GM19035 (cell line): ENCODE measurements at regions not wholly inside any gene's neighbourhood (a gene's known extent, or its start where the extent isn't known, plus 50 kb on each side); places are given as distances from the start of the nearest gene placed in this dataset.
"Not testable (repeated sequence)": the region's sequence is repeated elsewhere in the genome, so short reads cannot be mapped to it uniquely, and the experiment has no call there.

Experiments used
- ATAC-seq: cut with Tn5 transposase; IDR thresholded peaks from one replicate; pipeline ENCODE4 v1.9.1; 2021; ENCODE audit not compliant: unreplicated experiment

DNA sequence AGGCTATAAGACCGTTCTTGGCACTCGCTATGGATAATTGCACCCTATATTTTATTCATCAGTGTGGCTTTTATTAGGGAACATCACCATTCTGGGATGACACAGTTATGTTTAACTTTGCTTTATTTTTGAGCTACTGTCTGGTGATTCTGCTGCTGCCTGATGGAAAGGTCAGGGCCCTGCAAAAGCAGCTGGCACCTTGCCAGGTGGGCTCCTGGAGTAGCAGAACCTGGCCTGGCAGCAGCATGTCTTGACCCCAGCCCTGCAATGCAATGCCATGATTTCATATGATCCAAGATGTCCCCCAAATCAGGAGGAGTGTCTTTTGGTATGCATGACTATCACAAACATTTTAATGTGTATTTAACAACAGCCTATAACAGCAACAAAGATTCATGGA lies 228.4 kb upstream of the RSPO3 start:
- no peak for ATAC-seq

DNA sequence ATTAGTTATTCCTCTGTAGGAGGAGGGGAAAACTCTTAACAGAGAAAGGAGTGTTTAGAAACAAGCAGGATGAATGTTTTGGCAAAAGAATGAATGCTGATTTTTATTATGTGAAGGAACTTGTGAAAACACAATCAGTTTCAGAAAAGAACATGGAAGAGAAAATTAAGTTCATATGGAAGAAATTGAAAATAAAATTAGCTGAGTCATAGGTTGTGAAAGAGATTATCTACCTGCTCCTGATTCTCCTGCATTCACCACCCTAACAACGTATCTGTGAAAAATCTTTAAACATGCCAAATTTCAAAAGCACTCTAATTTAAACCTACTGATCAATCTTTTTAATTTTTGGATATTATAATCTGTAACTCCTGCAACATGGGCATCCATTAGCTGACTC lies 227.3 kb upstream of the RSPO3 start:
- ATAC-seq: no peak

DNA sequence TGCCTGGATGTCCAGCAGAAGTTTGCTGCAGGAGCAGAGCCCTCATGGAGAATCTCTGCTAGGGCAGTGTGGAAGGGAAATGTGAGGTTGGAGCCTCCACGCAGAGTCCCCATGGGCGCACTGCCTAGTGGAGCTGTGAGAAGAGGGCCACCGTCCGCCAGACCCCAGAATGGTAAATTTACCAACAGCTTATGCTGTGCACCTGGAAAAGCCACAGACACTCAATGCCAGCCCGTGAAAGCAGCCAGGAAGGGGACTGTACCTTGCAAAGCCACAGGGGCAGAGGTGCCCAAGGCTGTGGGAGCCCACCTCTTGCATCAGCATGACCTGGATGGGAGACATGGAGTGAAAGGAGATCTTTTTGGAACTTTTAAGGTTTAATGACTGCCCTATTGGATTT lies 225.6 kb upstream of the RSPO3 start:
- not testable (repeated sequence) for ATAC-seq

DNA sequence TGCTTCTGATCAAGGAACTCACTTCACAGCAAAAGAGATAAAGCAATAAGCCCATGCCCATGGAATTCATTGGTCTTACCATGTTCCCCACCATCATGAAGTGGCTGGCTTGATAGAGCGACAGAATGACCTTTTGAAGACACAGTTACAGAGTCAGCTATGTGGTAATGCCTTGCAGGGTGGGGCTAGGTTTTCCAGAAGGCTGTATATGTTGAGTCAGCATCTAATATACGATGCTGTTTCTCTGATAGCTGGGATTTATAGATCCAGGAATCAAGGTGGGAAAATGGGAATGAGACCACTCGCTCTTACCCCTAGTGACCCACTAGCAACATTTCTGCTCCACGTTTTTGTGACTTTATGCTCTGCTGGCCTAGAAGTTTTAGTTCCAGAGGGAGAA lies 220.7 kb upstream of the RSPO3 start:
- no peak for ATAC-seq

DNA sequence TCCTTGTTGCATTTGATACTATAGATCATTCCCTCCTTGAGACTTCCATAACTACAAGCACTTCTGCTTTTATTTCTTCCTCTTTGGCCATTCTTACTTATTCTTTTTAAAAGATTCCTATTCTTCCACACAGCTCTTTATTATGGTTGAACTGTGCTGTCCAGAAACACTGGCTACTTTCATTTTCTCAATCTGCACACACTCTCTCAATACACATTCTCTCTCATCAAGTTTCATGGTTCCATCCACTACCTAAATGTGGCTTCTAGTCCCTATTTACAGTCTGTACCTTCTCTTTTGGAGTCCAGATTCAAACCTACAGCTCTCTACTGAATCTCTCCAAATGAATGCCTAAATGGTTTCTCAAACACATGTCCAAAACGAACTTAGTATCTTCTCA lies 214.3 kb upstream of the RSPO3 start:
- no peak for ATAC-seq

DNA sequence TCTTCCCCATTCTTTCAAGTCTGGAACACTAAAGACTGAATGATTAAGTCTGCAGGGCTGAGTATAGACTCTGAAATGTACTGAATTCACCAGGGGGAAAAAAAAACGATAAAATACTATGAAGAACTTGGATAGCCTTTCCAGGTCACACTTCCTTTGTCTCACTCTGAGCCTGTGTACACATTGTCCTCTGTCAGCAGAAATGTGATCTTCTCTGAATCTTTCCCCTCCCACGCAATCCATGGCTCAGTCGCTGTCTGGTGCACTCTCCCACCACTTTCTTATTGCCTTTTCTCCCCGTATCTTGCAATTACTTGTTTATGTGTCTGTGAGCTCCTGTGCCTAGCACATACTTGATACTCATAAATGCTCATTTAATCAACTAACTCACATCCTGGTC lies 212.6 kb upstream of the RSPO3 start:
- no peak for ATAC-seq

DNA sequence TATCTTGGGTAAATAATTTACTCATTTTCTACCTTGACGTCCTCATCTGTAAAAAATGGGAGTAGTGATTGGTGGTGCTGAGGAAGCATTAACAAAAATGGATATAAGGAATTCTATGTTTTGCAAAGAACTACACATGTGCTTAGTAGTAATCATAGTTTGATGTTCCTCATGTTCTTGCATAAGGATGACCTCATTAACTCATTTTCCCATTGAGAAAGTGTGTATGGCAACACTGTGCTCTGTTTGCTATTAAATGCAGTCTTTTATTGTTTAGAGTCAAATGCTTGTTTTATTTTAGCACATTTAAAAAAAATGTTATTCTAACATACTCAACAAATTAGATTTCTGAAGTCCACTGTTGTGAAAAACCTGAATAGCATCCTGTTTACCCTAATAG lies 211.2 kb upstream of the RSPO3 start:
- ATAC-seq: no peak

DNA sequence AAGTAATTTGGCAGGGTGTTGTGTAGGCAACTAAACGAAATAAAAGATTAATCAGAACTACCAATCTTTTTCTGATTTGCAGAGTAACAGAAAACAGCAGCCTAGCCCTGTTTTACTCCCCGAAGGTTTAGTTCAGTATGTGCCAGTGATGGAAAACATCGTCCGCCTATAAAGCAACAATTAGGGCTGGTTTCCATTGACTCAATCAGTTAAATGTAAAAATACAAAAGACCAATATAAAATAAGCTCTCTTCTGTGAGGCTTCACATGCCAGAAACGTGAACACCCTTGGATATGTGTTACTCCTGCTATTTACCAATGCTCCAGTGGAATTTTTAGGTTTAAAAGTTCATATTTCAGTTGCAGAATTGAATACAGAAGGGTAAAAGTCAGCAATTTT lies 210.5 kb upstream of the RSPO3 start:
- no peak for ATAC-seq

DNA sequence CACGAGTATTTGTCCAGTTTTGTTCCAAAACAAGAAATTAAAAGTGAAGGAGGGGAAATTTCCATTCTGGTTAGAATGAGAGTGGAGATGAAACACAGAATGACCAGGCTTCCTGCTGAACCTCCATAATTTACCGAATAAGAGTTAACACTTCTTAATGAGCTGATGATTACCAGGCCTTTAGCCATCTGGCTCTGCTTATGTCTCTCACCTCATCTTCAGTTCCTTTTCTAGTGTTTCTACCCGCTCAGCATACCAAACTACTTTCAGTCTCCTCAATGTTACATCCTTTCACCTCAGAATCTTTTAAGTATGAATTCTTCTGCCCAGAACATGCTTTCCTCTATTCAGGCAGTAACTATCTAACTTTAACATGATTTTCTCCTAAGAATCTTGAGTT lies 209.0 kb upstream of the RSPO3 start:
- ATAC-seq: no peak

DNA sequence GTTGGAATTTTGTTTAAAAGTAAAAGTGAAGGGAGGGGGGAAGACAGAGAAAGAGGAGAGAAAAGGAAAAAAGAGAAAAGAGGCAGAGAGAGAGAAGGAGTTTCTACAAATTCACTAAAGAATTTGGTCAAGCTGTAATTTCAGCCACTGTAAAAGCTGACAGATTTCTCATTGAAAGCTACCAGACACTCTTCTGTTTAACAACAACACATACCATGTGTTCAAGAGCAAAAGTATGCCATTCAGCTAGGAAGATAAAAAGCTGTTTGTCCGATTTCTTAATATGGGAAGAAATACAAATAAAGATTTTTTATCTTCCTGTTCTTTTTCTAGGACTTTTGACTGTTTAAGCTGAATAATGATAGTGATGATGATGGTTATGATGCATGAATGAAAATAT lies 204.8 kb upstream of the RSPO3 start:
- ATAC-seq: no peak

DNA sequence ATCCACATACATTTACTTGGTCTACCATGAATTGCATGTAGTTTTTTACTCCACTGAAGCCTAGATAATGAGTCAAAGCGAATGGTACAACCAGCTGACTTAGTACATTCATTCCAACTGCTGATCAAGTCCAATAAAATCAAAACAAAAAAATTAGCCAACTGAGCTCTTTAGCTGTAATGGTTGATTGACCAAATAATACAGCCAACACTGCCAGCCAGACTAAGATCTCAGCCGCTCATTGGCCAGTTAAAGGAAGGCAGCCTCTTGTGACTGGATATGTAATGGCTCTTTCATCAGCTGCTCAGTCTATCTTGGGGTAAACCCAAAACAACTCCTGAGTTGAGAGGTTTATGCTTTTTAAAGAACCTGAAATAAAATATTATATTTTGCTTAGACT lies 204.3 kb upstream of the RSPO3 start:
- ATAC-seq: no peak

DNA sequence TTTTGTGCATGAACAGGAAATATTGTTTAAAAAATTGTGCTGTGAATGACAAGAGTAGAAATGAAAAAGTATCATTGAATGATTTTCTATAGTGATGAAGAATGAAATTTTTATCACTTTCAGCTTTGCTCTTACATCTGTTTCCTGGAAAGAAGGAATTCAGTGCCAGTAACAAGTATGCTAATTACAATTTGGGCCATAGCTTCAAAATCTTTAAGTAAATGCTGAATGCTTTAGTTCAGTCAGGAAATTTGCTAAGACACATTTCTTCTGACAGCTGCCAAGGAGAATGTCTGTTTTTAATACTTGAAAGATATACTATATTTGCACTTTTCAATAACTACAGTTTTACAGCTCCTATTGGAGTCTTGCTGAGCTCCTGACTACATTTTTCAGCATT lies 203.7 kb upstream of the RSPO3 start:
- ATAC-seq: no peak

DNA sequence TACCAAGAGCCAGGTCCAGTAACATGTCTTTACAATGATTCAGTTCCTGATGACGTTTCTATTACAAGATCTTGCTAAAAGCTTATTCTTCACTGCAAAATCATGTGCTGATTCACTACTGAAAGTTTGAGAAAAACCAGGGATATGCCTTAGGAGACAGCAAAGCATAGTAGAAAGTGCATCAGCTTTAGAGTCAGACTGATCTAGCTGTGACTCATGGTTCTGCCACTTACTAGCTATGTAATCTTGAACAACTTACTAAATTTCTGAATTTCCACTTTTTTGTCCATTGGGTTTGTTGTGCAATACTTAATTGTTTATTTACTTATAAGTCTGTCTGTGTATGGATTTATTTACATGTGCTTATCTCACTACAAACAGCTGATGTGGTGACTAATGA lies 198.5 kb upstream of the RSPO3 start:
- ATAC-seq: no peak

DNA sequence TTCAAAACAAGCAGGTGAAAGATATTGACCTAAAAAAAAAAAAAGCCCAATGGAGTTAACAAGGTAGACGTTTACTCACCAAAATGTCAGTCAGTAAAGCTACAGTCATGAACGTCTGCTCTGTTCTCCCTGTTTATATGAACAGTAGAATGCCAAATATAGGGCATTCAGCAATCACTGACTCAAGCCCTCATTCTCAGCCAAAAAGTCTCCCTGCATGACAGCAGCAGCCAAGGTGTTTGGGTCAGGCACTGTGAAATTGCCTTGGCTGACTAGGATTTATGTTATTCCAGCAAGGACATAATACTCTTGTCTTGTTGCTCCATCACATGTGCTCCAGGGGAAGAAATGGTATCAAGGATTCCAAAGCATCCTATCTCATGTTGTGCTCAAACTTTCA lies 194.7 kb upstream of the RSPO3 start:
- no peak for ATAC-seq

DNA sequence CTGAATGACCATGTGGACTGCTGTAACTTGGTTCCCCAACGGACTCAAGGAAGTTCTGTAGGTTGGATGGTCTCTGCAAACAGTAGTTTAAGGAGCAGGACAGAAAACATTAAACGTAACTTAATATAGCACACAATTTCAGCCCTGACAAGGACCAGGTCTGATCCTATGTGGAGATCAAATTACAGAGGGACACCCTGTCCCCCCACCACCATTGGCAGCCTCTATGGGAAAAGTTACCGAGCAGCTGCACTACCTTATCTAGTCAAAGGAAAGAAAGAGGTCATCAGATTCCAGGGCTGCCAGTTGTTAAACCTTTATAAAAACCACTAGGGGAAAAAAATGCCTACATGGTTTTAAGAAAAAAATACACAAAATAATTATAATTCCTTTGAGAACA lies 191.5 kb upstream of the RSPO3 start:
- ATAC-seq: no peak

DNA sequence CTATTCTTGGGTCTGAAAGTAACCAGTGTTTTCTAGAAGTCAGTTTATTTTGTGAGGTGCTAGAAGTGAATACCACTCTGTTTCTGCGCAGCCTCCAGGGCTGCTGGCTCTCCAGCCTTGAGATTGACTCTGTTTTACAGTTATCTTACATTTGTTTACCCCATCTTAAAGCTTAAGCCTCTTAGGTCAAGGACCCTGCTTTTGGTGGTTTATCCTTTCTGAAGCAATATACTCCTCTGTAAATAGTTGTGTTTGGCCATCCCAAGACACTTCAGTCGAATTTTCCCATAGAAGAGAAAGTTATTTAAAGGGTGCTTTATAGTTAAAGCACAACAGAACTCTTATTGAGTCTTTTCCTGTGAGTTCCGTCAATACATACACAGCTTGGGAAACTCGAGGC lies 190.6 kb upstream of the RSPO3 start:
- no peak for ATAC-seq

DNA sequence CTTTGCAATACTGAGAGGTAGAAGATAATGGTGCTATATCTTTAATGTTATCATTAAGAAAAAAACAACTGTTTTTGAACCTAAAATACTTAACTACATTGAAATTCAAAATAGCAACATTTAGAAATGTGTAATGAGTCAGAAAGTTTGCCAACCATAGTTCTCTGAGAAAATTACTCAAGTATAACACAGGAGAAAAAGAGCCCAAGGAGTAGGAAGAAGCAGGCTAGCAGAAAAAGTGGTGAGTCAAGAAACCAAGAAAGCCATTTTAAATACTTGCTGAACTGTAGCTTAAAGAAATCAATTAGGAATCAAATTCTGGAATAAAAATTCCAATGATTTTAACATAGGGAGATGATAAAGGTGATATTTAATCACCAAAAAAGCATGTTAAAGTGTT lies 181.0 kb upstream of the RSPO3 start:
- ATAC-seq: no peak

DNA sequence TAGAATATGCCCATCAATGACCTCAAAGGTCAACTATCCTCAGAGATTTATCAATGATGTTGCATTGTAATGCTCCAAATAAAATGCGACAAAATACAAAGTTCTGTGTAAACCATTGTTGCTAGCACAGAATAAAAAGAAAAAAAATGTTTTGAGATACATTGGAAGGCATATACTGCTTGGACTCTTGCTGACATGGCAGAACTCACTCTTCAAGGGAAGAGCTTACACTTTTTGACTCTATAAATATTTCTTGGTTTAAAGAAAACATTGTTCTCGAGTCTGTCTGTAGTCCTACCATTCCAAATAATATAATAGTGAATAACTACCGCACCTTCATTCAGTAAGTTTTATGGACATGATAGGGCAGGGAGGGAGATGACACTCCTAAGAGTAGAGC lies 178.7 kb upstream of the RSPO3 start:
- ATAC-seq: no peak

DNA sequence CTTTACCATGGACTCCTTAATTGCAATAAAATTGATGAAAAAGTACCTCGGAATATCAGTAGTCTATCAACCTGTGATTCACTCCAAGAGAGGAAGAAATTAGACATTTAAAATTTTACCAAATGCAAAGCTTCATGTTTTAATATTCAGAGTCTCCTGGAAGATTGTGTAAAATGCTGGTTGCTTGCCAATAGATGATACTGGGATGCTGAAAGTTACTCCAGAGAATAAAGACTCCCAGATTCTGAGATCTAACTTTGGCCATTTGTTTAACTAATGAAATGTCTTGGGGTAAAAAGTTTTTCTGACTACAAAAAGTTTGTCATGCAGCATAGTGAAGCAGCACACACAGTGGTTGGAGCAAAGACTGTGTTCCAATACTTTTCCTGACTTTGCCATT lies 176.7 kb upstream of the RSPO3 start:
- ATAC-seq: no peak

DNA sequence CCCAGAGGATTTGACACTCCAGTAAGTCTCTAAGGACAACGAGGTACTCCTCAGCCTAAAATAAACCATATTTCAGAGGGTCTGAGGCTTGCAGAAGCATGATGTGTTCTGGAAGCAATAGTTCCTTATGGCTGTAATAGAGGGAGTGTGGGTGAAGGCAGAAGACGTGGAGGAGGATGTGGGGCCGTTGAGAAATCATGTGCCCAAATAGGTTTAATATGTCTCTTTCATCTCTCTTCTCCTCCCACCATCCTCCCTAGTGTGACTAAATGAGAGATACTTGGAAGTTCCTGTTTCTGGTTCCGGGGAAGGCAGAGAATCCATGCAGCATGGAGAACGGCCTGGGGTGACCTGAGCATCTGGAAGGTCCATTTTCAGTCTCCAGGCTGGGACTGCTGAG lies 174.0 kb upstream of the RSPO3 start:
- ATAC-seq: no peak

DNA sequence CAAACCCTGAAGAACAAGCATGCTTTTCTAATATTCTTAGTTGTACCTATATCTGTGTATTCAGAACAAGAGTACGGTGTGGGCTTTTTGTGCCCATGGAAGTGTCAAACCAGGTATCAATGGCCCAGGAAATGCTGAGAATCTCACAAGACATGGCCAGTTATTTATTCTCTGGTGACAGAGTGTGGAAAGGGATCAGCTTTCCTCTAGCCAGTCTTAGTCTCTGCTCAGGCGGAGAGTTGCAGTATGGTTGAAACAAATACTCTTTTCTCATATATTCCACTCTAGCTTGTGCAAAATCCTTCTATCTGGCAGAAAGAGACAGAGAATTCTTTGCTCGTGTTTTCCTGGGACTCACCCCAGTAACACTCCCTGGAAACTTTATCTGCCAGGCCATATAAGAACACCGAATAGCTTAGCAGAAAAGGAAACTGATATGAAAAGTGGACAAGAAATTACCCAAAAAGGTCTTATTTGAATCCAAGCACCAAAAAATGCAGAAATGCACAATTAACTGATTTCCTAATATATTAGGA lies 173.3 kb upstream of the RSPO3 start:
- no peak for ATAC-seq

DNA sequence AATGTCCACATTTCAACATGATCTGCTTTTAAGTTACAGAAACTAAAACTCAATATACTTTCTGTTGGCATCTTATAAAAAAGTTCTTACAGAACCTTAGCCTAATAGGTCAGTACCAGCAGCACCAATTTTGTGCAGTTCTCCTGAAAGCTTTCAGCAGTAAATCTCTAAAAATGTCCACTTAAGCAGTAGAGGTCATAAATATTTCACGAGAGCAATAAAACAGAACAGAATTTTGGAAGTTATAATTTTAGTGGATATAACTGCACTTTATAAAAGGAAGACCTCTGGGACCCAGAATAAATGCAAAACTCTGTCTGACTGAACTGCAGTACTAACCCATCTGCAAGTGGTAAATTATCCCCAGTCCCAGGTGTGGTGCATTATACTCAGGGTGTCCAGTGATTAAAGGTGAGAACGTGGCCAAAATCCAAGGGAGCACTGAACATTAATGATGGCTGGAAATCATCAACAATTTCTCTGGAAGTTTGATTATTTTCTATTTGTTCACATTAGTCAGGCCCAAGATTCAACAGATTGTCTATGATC lies 172.6 kb upstream of the RSPO3 start:
- ATAC-seq: no peak

DNA sequence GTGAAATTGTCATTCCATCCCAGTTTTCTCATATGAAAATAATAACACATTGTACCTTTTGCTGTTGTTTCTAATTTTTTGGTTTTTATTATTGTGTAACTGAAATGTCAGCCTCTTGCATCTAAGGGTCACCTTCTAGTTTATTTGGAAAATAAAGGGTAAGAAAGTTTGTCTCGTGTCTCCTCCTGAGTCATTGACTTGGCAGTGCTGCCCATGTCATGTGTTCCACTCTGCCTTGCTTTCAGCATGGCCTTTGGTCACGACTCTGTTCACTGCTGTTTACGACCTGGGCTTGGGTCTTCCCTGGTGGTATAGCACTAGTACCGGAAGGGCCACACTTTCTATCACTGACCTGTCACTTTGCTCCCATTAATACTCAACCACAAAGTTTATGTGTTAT lies 171.4 kb upstream of the RSPO3 start:
- no peak for ATAC-seq

DNA sequence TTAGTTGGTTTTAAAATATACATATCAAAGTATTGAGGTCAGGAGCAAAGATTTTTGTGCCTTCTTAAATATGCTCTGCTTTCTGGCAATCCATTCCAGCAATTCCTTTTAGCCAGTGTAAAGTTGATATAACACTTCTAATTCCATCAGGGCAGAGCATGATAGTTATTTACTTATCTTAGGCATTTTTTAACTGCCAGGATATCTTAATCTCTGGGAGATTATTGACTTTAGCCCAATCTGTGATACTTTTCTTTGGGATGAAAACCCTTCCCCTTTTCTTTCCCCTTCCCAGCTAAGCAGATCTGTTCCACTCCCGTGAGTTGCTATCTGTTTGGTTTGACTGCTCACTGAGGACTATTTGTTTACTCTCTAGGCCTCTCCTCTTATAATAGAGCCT lies 168.7 kb upstream of the RSPO3 start:
- ATAC-seq: no peak
